HepG2 (cell line): ENCODE measurements at regions not wholly inside any gene's neighbourhood (a gene's known extent, or its start where the extent isn't known, plus 50 kb on each side); places are given as distances from the start of the nearest gene placed in this dataset.

Experiments used
- ATAC-seq: fragments of 200-7000 bp; cut with Tn5 transposase; 3 replicates; pipeline ENCODE4 v1.9.1; 2020; ENCODE audit warnings: mild to moderate bottlenecking, moderate library complexity
- BruUV-seq: library from RNA; stranded (reverse); fragments of 400-500 nt; replicated peaks from 2 replicates; lab custom pipeline; 2021; lab: Mats Ljungman, UMichigan
- CTCF ChIA-PET: fragments of 300-600 bp; formaldehyde crosslinking; extraction: SDS; loops from one replicate; lab custom pipeline; 2021; ENCODE audit warnings: low total read pairs, inconsistent platforms, low intra/inter-chr PET ratio; lab: Yijun Ruan, JAX
- POLR2A ChIA-PET: fragments of 350-600 bp; sonication (Branson Sonifier 250); formaldehyde crosslinking; loops from one replicate; lab custom pipeline; 2020; ENCODE audit warnings: antibody characterized with exemption, inconsistent platforms; lab: Yijun Ruan, JAX
- DNase-seq: peaks from one replicate; pipeline ENCODE4 v3.0.0-alpha.2; 2015; ENCODE audit warnings: low spot score
- FAIRE-seq: peaks from 3 replicates; lab custom pipeline; 2011; peaks lifted over from hg19 to GRCh38; lab: Jason Lieb, UNC
- H2AFZ ChIP-seq: one replicate; pipeline ENCODE4 v1.6.1; 2011; ENCODE audit warnings: low read length, inconsistent platforms
- H3K27ac ChIP-seq: fragments of 300-600 bp; 3 replicates; pipeline ENCODE4 v1.8.0; 2011; ENCODE audit warnings: mixed run types, mild to moderate bottlenecking, mixed read lengths, low read length, inconsistent platforms; ENCODE audit not compliant: insufficient read depth; ENCODE audit errors: extremely low read length
- H3K27me3 ChIP-seq, 2 experiments: fragments of 200-600 bp in 1 of 2; 2 replicates in 1 of 2; 3 replicates in 1 of 2; pipeline versions ENCODE4 v1.6.0 to v1.8.0; 2011; ENCODE audit warnings: low read length in 2 of 2, mild to moderate bottlenecking in 2 of 2, moderate library complexity in 2 of 2, inconsistent platforms in 1 of 2; ENCODE audit not compliant: insufficient read depth in 2 of 2, control insufficient read depth in 1 of 2
- H3K36me3 ChIP-seq, 2 experiments: fragments of 200-600 bp in 1 of 2; replicated peaks in 1 of 2; 2 replicates in 1 of 2; 3 replicates in 1 of 2; pipeline versions ENCODE4 v1.5.1 to v1.8.0; 2011; ENCODE audit warnings: low read length in 2 of 2, inconsistent platforms in 1 of 2; ENCODE audit not compliant: insufficient read depth in 2 of 2, control insufficient read depth in 1 of 2
- H3K4me1 ChIP-seq: 2 replicates; pipeline ENCODE4 v1.5.1; 2012; ENCODE audit warnings: low read length, inconsistent platforms; ENCODE audit not compliant: insufficient read depth
- H3K4me2 ChIP-seq: 2 replicates; pipeline ENCODE4 v1.6.0; 2011; ENCODE audit warnings: low read depth, low read length, inconsistent platforms
- H3K4me3 ChIP-seq, 3 experiments: fragments of 200-600 bp in 1 of 3; sonication (generic), shearing (Covaris generic) in 1 of 3; replicated peaks in 1 of 3; 2 replicates each; pipeline ENCODE4 v1.5.1; 2011 to 2016; ENCODE audit warnings: low read length in 3 of 3, inconsistent platforms in 2 of 3, low read depth in 2 of 3, mild to moderate bottlenecking in 2 of 3, control low read depth in 1 of 3, mixed read lengths in 1 of 3; ENCODE audit not compliant: insufficient read depth in 1 of 3
- H3K79me2 ChIP-seq: one replicate; pipeline ENCODE4 v1.6.1; 2011; ENCODE audit warnings: low read length, inconsistent platforms; ENCODE audit not compliant: insufficient read depth
- H3K9ac ChIP-seq: 2 replicates; pipeline ENCODE4 v1.6.0; 2011; ENCODE audit warnings: mild to moderate bottlenecking, low read depth, low read length, inconsistent platforms; ENCODE audit not compliant: insufficient read depth
- H3K9me3 ChIP-seq: 2 replicates; pipeline ENCODE4 v1.5.1; 2012; ENCODE audit warnings: mild to moderate bottlenecking, low read length
- H4K20me1 ChIP-seq: 2 replicates; pipeline ENCODE4 v1.6.0; 2011; ENCODE audit warnings: inconsistent platforms, mild to moderate bottlenecking, low read length, moderate library complexity; ENCODE audit not compliant: insufficient read depth
- ATF7 ChIP-seq, 2 experiments: fragments of 450-650 bp in 1 of 2; sonication (generic) in 1 of 2; formaldehyde crosslinking in 1 of 2; IDR thresholded peaks; 2 replicates each; pipeline versions ENCODE4 v1.4.0 to v1.6.1; 2016 to 2020; ENCODE audit warnings: antibody characterized with exemption in 1 of 2, mild to moderate bottlenecking in 1 of 2, missing genetic modification reagents in 1 of 2
- ATF7-NPFF ChIP-seq: sonication (generic); formaldehyde crosslinking; IDR thresholded peaks from 2 replicates; pipeline ENCODE4 v1.8.1; 2023; ENCODE audit warnings: mild to moderate bottlenecking, low read depth, missing genetic modification reagents, moderate library complexity
- CHD2 ChIP-seq: IDR thresholded peaks from 2 replicates; pipeline ENCODE4 v1.6.1; 2011; ENCODE audit warnings: low read depth, low read length, improper control_type of control experiment
- CHD4 ChIP-seq: fragments of 200-600 bp; sonication (generic); IDR thresholded peaks from 2 replicates; pipeline ENCODE4 v1.7.0; 2017; ENCODE audit warnings: mild to moderate bottlenecking, low read length, borderline replicate concordance
- FOXA1 ChIP-seq, 2 experiments: fragments of 450-650 bp in 1 of 2; sonication (generic) in 1 of 2; formaldehyde crosslinking in 1 of 2; IDR thresholded peaks; 2 replicates each; pipeline versions ENCODE4 v1.4.0 to v1.6.1; 2016 to 2020; ENCODE audit warnings: missing genetic modification reagents in 1 of 2
- FOXO4 ChIP-seq: sonication (generic); formaldehyde crosslinking; conservative IDR thresholded peaks from 2 replicates; pipeline ENCODE4 v1.8.1; 2023; ENCODE audit warnings: missing genetic modification reagents
- HOXA3 ChIP-seq: sonication (generic); formaldehyde crosslinking; IDR thresholded peaks from 2 replicates; pipeline ENCODE4 v1.5.0; 2020; ENCODE audit warnings: missing genetic modification reagents
- IKZF4 ChIP-seq: sonication (generic); formaldehyde crosslinking; IDR thresholded peaks from 2 replicates; pipeline ENCODE4 v1.5.1; 2020; ENCODE audit warnings: borderline replicate concordance, mild to moderate bottlenecking, low read depth, missing genetic modification reagents; ENCODE audit errors: not compliant biosample characterization
- NFATC3 ChIP-seq: sonication (generic); formaldehyde crosslinking; IDR thresholded peaks from 2 replicates; pipeline ENCODE4 v1.5.1; 2020; ENCODE audit warnings: mild to moderate bottlenecking, missing genetic modification reagents
- PCBP2 ChIP-seq: fragments of 200-400 bp; formaldehyde crosslinking; optimal IDR thresholded peaks from 2 replicates; pipeline ENCODE3; 2018; ENCODE audit warnings: low read length, low read depth; ENCODE audit not compliant: poor library complexity, severe bottlenecking
- POGZ ChIP-seq: sonication (generic); formaldehyde crosslinking; IDR thresholded peaks from 2 replicates; pipeline ENCODE4 v1.4.0; 2020; ENCODE audit warnings: mild to moderate bottlenecking, missing genetic modification reagents
- REPIN1 ChIP-seq: sonication (generic); formaldehyde crosslinking; IDR thresholded peaks from 2 replicates; pipeline ENCODE4 v1.8.0; 2022; ENCODE audit warnings: missing genetic modification reagents, low read depth, mild to moderate bottlenecking, borderline replicate concordance
- ZNF101 ChIP-seq: sonication (generic); formaldehyde crosslinking; IDR thresholded peaks from 2 replicates; pipeline ENCODE4 v1.4.0; 2020; ENCODE audit warnings: mild to moderate bottlenecking, low read depth, missing genetic modification reagents, borderline replicate concordance
- ZNF367 ChIP-seq: sonication (generic); formaldehyde crosslinking; IDR thresholded peaks from 2 replicates; pipeline ENCODE4 v1.4.0; 2020; ENCODE audit warnings: missing genetic modification reagents, borderline replicate concordance
- ZNF580 ChIP-seq: IDR thresholded peaks from 2 replicates; pipeline ENCODE4 v1.6.1; 2016; ENCODE audit warnings: low read depth, borderline replicate concordance
- ZNF7 ChIP-seq: IDR thresholded peaks from 2 replicates; pipeline ENCODE4 v1.6.1; 2016; ENCODE audit warnings: missing biosample characterization, missing genetic modification reagents
- WGBS: methylation state at CpG from one replicate; pipeline ENCODE4 v1.1.6; 2017; ENCODE audit warnings: low lambda C conversion rate; 5-methylcytosine and 5-hydroxymethylcytosine counted together
- in situ Hi-C: cut with HindIII; loops from 2 replicates; pipeline ENCODE4 v1.10.0; 2017; ENCODE audit warnings: low pct_unique_long_range_greater_than_20kb; ENCODE audit not compliant: extremely low pct_ligation_motif_present
- intact Hi-C: fragments of 100-400 bp; cut with micrococcal nuclease; formaldehyde crosslinking; loops from one replicate; pipeline ENCODE4 v1.10.0; 2022; ENCODE audit not compliant: unreplicated experiment

- Histone ChIP-seq H3K36me3 (no peaks in the 10 kb centered on the region), H3K4me3 (no peak overlapping the region), H3K4me2 (no peak overlapping the region), H3K79me2 (no peaks in the 10 kb centered on the region), H3K27me3 (no peaks in the 10 kb centered on the region), H3K9ac (no peak overlapping the region), H3K27ac (no peak overlapping the region), H4K20me1 (no peaks in the 10 kb centered on the region), H2AFZ (no peak overlapping the region), H3K4me1 (no peaks in the 10 kb centered on the region), H3K9me3 (no peaks in the 10 kb centered on the region)
- WGBS, result 0% methylated on average over 2 of the region's 2 CpGs
- FAIRE-seq, result no peak
- in situ Hi-C loops (no loop called here), intact Hi-C loops (no loop called here)
- POLR2A ChIA-PET, result no interaction called here
- no peak for DNase-seq
- BruUV-seq, result no TSS peak
- ATAC-seq, result no peak
- TF ChIP-seq FOXA1 (IDR thresholded peaks at IDR 0.05) (no peak), FOXA1 (CRISPR knock-in tag; IDR thresholded peaks at IDR 0.05) (no peak), ZNF101 (no peak), PCBP2 (no peak), ZNF580 (CRISPR knock-in tag) (no peak), ATF7-NPFF (CRISPR knock-in tag) (no peak), ATF7 (IDR thresholded peaks at IDR 0.05) (no peak), ATF7 (CRISPR knock-in tag; IDR thresholded peaks at IDR 0.05) (no peak), NFATC3 (CRISPR knock-in tag) (no peak), CHD4 (no peak), FOXO4 (CRISPR knock-in tag) (no peak), HOXA3 (CRISPR knock-in tag) (no peak), ZNF367 (CRISPR knock-in tag) (no peak), POGZ (CRISPR knock-in tag) (no peak), REPIN1 (CRISPR knock-in tag) (no peak), ZNF7 (CRISPR knock-in tag) (no peak), CHD2 (no peak), IKZF4 (CRISPR knock-in tag) (no peak)
- CTCF ChIA-PET, result no interaction called here
Measured at GRCh38 chr5:100446879-100447430, 88.2 kb upstream of the FAM174A start.
